Right renal pelvis (tissue), 4 donors: ENCODE measurements at regions not wholly inside any gene's neighbourhood (a gene's known extent, or its start where the extent isn't known, plus 50 kb on each side); places are given as distances from the start of the nearest gene placed in this dataset.

Source experiments
- DNase-seq, 4 donors: peaks; one replicate each; pipeline ENCODE4 v3.0.0-alpha.2; 2013; ENCODE audit warnings: low read depth in 4 of 4, low spot score in 3 of 4, missing footprints in 1 of 4

DNA sequence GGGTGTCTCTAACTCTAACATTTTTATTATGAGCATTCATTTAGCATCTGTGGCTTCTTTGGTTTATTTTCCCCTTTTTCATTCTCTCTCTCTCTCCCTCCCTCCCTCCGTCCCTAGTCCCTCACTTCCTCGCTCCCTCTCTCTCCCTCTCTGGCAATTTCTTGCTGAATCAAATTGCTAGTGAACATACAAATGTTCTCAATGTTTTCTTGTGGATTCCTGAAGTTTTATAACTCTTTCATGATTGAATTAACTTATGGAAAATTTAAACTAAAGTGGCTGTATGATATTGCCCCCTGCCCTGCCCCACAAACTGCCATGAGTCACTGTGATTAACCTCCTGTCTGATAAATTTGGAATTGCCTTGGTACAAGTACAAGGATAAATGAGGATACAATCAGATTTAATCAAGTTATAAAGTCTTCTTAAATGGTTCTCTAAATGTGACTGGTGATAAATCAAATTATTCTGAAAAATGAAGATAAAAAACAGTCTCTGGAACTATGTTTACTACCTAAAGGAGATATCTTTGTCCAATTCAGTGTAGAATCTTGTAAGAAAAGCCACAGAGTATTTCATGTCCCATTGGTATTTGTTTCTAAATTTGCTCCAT, 143.0 kb upstream of the PDGFD start:
- no peak for DNase-seq

DNA sequence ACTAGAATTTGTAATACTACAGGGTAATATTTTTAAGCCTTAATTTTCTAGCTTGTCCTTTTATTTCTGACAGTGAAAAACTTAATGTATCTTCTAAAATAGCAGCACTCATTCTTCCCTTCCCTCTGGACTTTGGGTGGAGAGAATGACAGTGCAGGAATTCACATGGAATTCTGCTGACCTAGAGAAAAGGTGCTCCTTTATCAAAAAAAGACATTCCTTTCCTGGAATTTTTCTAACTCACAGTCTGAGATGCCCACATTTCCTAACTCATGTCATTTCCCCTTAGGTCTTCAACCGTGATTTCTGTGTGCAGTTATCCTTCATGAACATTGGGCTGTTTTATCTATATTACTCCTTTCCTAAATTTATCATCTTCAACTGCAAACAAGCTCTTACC, 137.8 kb upstream of the PDGFD start:
- DNase-seq: no peak

GRCh38 chr11:104291646-104292045, 127.7 kb upstream of the PDGFD start:
- no peak for DNase-seq

DNA sequence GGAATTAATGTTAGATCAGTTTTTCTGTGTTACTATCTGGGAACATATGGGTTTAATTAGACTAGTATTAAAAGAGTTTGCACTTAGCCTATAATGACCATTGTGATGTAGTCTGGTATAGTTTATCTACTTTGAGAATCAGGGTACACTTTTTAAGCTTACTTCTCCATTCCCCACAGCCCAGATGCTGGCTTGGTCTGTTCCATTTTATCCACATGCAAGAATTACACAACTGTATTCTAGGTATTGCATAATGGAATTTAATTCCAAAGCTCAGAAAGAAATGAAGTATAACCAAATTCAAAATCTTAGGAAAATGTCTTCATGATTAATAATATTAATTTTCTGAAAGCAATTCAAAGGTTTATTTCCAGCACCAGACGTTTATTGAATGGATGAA, 122.2 kb upstream of the PDGFD start:
- no peak for DNase-seq

DNA sequence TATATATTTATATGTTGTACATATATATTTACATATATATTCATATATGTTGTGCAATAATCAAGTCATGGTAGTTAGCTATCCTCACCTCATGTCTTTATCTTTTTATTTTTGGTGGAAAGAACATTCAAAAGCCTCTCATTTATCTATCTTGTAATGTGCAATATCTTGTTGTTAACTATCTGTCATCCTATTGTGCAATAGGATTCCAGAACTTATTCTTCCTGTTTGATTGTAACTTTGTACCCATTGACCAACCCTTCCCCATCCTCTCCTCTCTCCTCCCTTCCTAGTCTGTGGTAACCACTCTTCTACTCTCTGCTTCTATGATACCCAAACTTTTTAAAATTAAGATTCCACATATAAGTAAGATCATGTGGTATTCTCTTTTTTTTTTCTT, 115.6 kb upstream of the PDGFD start:
- no peak for DNase-seq

GRCh38 chr11:104275992-104276391, 112.0 kb upstream of the PDGFD start:
- no peak for DNase-seq

DNA sequence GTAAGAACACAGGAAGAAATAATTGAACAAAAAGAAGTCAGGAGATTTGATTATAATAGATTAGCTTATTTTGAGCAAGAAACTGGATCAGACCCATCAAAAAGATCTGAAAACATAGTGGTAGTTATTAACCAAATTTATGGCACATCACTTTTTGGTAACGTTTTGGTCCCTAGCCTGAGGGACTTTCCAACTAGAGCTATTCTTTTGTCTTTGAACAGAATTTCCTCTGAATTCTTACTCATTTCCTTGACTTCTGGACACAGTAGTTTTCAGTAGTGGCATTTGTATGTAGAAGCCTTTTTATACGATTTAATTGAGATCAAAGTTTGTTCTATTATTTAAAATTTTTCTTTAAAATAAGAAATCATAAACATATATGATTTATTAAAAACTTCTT, 96.5 kb upstream of the PDGFD start:
- no peak for DNase-seq

- no peak for DNase-seq
These were observed 95.2 kb upstream of the PDGFD start for GRCh38 chr11:104259121-104259610.

DNA sequence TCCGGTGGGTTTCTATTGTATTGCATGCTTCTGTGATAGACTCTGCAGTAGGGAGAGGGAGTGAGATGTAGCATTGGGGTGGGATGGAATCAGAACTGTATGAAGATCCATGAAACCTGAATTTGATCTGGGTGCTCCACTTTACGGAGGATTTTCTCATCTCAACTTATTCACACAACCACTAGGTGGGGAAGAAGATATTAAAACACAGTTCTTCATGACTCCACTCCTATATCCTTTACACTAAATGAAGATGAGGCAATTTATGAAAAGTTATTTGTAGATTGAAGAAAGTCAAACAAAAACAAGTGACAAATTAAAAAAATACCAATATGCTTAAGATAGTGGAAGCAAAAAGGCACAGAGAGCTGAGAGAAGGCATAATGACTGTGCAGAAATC, 92.6 kb upstream of the PDGFD start:
- DNase-seq: no peak

DNA sequence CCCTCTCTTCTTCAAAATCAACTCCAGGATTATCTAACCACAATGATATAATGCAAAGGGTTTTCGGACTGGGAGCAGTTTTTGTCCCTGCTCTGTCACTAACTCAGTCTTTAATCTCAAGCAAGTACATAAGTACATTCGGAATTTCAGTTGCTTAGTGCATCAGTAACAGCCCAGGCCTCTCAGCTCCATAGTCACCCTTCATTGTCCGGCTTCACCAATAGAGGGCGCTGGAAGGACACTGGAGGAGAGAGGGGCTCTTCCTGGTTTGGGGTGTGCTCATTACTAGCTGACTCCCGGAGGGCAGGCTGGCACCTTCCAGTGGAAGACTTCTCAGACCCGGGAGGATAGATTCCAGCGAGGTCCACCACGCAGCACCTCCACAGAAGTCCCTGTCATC, 90.4 kb upstream of the PDGFD start:
- DNase-seq: no peak

DNA sequence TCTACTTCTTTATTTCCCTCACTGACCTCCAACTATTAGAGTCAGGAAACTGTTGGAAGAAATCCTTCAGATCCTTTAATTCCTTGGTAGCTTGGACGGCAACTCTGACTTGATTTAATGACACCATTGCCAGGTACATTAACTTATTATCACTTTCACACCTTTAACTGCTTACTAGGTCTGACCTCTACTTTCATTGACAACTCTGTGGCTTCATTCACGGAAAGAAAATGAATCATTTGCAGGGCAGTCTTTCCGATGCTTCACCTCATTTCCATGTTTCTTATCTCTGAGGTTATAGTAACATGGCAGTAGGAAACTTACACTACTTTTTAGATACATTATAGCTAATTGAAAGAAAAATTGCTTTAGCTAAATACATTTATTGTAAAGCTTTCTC, 82.6 kb upstream of the PDGFD start:
- no peak for DNase-seq

GRCh38 chr11:104238916-104239315, 75.0 kb upstream of the PDGFD start:
- no peak for DNase-seq

DNA sequence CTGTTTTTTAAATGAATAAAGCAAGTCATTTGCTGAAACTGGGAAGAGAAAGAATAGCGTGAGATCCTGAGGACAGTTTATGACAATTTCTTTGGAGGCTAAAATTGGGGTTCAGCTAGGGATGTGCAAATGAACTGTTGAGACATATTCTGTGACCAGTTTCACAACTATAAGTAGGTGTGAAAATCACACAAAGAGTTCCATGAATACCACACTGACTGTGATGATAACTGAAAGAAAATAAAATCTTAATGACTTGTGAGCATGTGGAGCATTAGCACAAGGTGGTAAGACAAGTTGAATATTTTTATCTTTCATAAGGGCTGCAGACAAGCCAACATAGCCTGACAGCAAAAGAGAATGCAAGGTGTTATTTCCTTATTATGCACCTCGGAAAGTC, 61.1 kb upstream of the PDGFD start:
- no peak for DNase-seq

DNA sequence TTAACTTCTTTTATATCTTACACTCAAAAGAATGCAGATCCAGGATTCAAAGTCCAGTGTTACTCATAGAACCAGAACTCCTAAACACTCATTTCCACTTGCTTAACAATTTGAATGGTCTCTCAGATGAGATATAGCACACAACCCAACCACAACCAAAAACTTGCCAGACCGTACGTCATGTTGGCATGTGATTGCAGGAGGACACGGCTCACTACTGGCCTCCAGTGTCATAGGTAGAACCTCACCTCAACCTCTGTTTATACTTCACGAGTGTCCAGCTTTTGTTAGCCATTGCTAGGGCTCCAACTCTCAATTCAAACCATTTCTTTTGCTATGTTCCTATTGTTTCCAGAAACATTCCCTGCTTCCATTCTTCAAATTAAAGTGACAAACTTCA, 58.5 kb upstream of the PDGFD start:
- DNase-seq: no peak

DNA sequence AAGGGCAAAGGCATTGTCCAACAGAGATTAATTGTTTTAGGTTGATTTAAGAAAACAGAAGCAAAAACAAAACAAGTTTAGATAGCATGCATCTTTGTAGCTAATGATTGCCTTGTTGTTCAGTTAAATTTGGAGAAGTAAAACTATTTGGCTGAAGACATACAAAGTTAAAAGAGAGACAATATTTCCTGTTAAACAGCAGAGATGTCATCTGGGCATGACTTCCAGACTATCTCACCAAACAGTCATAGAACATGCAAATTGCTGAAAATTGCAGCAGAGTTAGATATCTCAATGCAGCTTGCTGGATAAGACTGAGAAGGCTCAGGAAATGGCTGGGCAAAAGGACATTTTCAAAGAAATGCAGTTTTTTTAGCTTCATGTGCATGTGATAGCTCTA, 57.5 kb upstream of the PDGFD start:
- DNase-seq: no peak

- no peak for DNase-seq
These were observed 55.1 kb upstream of the PDGFD start for GRCh38 chr11:104219096-104219495.

- DNase-seq: no peak
These were observed 50.6 kb upstream of the PDGFD start for GRCh38 chr11:104214517-104214916.
